Hepatocyte (in vitro differentiated cells): ENCODE measurements at regions not wholly inside any gene's neighbourhood (a gene's known extent, or its start where the extent isn't known, plus 50 kb on each side); places are given as distances from the start of the nearest gene placed in this dataset.

Experiments
- DNase-seq: peaks from one replicate; pipeline ENCODE4 v3.0.0-alpha.2; 2016; ENCODE audit warnings: low spot score
- H2AFZ ChIP-seq: fragments of 200-600 bp; sonication (generic); 2 replicates; pipeline ENCODE4 v1.6.0; 2016; ENCODE audit warnings: antibody characterized with exemption, mild to moderate bottlenecking
- H3K27ac ChIP-seq: fragments of 200-600 bp; sonication (generic); 2 replicates; pipeline ENCODE4 v1.5.1; 2016; ENCODE audit warnings: mild to moderate bottlenecking
- H3K27me3 ChIP-seq: fragments of 200-600 bp; sonication (generic); 2 replicates; pipeline ENCODE4 v1.6.1; 2016
- H3K36me3 ChIP-seq: fragments of 200-600 bp; sonication (generic); replicated peaks from 2 replicates; pipeline ENCODE4 v1.5.1; 2016; ENCODE audit warnings: low read depth; ENCODE audit not compliant: insufficient read depth
- H3K4me1 ChIP-seq: fragments of 200-600 bp; sonication (generic); 2 replicates; pipeline ENCODE4 v1.5.1; 2016; ENCODE audit warnings: mild to moderate bottlenecking, moderate library complexity; ENCODE audit not compliant: insufficient read depth
- H3K4me2 ChIP-seq: fragments of 200-600 bp; sonication (generic); 2 replicates; pipeline ENCODE4 v1.6.0; 2016
- H3K4me3 ChIP-seq: fragments of 200-600 bp; sonication (generic); 2 replicates; pipeline ENCODE4 v1.5.1; 2016; ENCODE audit warnings: mild to moderate bottlenecking
- H3K79me2 ChIP-seq: fragments of 200-600 bp; sonication (generic); 2 replicates; pipeline ENCODE4 v1.6.0; 2017; ENCODE audit warnings: mild to moderate bottlenecking
- H3K9me2 ChIP-seq: fragments of 200-600 bp; sonication (generic); replicated peaks from 2 replicates; pipeline ENCODE4 v1.6.0; 2017; ENCODE audit warnings: mild to moderate bottlenecking; ENCODE audit not compliant: insufficient read depth
- H3K9me3 ChIP-seq: fragments of 200-600 bp; sonication (generic); 2 replicates; pipeline ENCODE4 v1.5.1; 2016; ENCODE audit warnings: low read depth, mild to moderate bottlenecking
- H4K20me1 ChIP-seq: fragments of 200-600 bp; sonication (generic); 2 replicates; pipeline ENCODE4 v1.6.0; 2016; ENCODE audit warnings: mild to moderate bottlenecking; ENCODE audit not compliant: insufficient read depth, poor library complexity, severe bottlenecking
- EZH2 ChIP-seq: fragments of 200-600 bp; sonication (generic); IDR thresholded peaks from 2 replicates; pipeline ENCODE4 v1.6.1; 2016; ENCODE audit warnings: antibody characterized with exemption, mild to moderate bottlenecking, borderline replicate concordance
- EZH2phosphoT487 ChIP-seq: fragments of 200-600 bp; sonication (generic); IDR thresholded peaks from one replicate; pipeline ENCODE4 v1.6.1; 2018; ENCODE audit warnings: antibody characterized with exemption, mild to moderate bottlenecking, low read depth, moderate library complexity; ENCODE audit not compliant: unreplicated experiment, severe bottlenecking
- whole genome bisulfite sequencing: methylation state at CpG from one replicate; pipeline ENCODE4 v1.1.6; 2016; ENCODE audit warnings: low lambda C conversion rate; ENCODE audit errors: missing lambda C conversion rate; 5-methylcytosine and 5-hydroxymethylcytosine counted together
- TF ChIP-seq, protein P1 (sequence below): fragments of 200-600 bp; sonication (generic); IDR thresholded peaks from 2 replicates; pipeline ENCODE4 v1.5.1; 2016; ENCODE audit warnings: antibody characterized with exemption, mild to moderate bottlenecking; ENCODE audit not compliant: poor library complexity

DNA sequence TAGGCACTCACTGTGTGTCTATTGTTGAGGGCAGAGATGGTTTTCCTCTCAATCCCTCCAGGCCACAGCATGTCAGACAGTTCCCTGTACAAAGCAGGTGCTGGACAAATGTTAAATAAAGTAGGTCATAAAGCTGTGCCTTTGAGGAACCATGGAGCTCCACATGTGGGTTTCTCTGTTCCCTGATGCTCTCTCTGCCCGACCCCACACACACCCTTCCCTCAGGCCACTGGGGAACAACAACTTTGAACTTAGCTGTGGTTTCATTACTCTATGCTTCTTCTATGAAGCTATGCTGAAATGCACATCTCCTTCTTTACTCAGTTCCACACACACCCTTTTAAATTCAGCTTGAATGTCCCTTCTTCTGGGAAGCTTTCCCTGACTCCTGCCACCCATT lies 415.3 kb downstream of the HRH4 start:
- Histone ChIP-seq H3K4me1 (no peaks in the 10 kb centered on the region), H3K9me3 (no peaks in the 10 kb centered on the region), H2AFZ (no peak overlapping the region), H3K27me3 (peaks cover 6% of the 10 kb centered on the region), H3K4me3 (no peak overlapping the region), H3K36me3 (no peaks in the 10 kb centered on the region), H4K20me1 (no peaks in the 10 kb centered on the region), H3K4me2 (no peak overlapping the region), H3K79me2 (no peaks in the 10 kb centered on the region), H3K9me2 (no peaks in the 10 kb centered on the region), H3K27ac (no peak overlapping the region)
- TF ChIP-seq EZH2: no peak
- TF ChIP-seq, protein P1, sequence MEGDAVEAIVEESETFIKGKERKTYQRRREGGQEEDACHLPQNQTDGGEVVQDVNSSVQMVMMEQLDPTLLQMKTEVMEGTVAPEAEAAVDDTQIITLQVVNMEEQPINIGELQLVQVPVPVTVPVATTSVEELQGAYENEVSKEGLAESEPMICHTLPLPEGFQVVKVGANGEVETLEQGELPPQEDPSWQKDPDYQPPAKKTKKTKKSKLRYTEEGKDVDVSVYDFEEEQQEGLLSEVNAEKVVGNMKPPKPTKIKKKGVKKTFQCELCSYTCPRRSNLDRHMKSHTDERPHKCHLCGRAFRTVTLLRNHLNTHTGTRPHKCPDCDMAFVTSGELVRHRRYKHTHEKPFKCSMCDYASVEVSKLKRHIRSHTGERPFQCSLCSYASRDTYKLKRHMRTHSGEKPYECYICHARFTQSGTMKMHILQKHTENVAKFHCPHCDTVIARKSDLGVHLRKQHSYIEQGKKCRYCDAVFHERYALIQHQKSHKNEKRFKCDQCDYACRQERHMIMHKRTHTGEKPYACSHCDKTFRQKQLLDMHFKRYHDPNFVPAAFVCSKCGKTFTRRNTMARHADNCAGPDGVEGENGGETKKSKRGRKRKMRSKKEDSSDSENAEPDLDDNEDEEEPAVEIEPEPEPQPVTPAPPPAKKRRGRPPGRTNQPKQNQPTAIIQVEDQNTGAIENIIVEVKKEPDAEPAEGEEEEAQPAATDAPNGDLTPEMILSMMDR: no peak
- WGBS: 74% methylated on average over 1 of the region's 1 CpG
- no peak for DNase-seq

GRCh38 chr18:24876266-24876665 lies 415.8 kb downstream of the HRH4 start:
- DNase-seq: no peak
- H3K4me3 ChIP-seq: no peak overlapping the region
- 90% methylated on average over 5 of the region's 5 CpGs for WGBS
- no peaks in the 10 kb centered on the region for H3K4me1 ChIP-seq
- H3K4me2 ChIP-seq: no peak overlapping the region
- no peak overlapping the region for H2AFZ ChIP-seq
- H3K9me2 ChIP-seq: no peaks in the 10 kb centered on the region
- TF ChIP-seq EZH2 (no peak), EZH2phosphoT487 (no peak)
- TF ChIP-seq, protein P1: no peak
- H4K20me1 ChIP-seq: no peaks in the 10 kb centered on the region
- no peak overlapping the region for H3K27ac ChIP-seq
- H3K36me3 ChIP-seq: no peaks in the 10 kb centered on the region
- no peaks in the 10 kb centered on the region for H3K79me2 ChIP-seq
- H3K9me3 ChIP-seq: no peaks in the 10 kb centered on the region
- peaks cover 7% of the 10 kb centered on the region for H3K27me3 ChIP-seq

GRCh38 chr18:24877066-24877465 lies 416.6 kb downstream of the HRH4 start:
- DNase-seq: no peak
- Histone ChIP-seq H3K79me2 (no peaks in the 10 kb centered on the region), H3K36me3 (no peaks in the 10 kb centered on the region), H2AFZ (no peak overlapping the region), H3K4me3 (no peak overlapping the region), H4K20me1 (no peaks in the 10 kb centered on the region), H3K9me3 (no peaks in the 10 kb centered on the region), H3K9me2 (no peaks in the 10 kb centered on the region), H3K27ac (no peak overlapping the region), H3K4me1 (no peaks in the 10 kb centered on the region), H3K27me3 (peaks cover 7% of the 10 kb centered on the region), H3K4me2 (no peak overlapping the region)
- TF ChIP-seq EZH2: no peak
- no peak for TF ChIP-seq EZH2phosphoT487
- TF ChIP-seq, protein P1: no peak
- WGBS: 78% methylated on average over 5 of the region's 5 CpGs

DNA sequence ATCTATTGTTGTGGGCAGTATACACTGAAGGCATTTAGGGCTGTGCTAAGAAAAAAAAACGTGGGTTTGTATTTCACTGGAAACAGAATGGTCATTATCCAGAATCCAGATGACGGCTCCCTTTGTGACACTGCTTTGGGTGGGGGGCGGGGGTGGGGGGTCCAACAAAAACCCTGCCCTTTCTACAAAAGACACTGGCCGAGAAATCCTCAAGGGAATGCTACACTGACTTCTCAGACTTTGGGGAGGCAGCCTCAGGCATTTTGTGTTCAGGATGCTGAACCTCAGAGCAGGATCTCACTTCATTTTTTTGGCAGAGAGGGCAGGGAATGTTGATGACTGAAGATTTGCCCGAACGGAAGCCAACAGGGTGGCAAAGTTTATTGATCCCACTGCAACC lies 417.1 kb downstream of the HRH4 start:
- H3K36me3 ChIP-seq: no peaks in the 10 kb centered on the region
- H2AFZ ChIP-seq: no peak overlapping the region
- H3K4me1 ChIP-seq: no peaks in the 10 kb centered on the region
- no peaks in the 10 kb centered on the region for H4K20me1 ChIP-seq
- H3K9me2 ChIP-seq: no peaks in the 10 kb centered on the region
- TF ChIP-seq EZH2: no peak
- TF ChIP-seq EZH2phosphoT487: no peak
- TF ChIP-seq, protein P1: no peak
- H3K27ac ChIP-seq: no peak overlapping the region
- H3K79me2 ChIP-seq: no peaks in the 10 kb centered on the region
- no peak for DNase-seq
- H3K4me2 ChIP-seq: no peak overlapping the region
- no peaks in the 10 kb centered on the region for H3K9me3 ChIP-seq
- WGBS: 58% methylated on average over 5 of the region's 6 CpGs
- no peak overlapping the region for H3K4me3 ChIP-seq
- peaks cover 7% of the 10 kb centered on the region for H3K27me3 ChIP-seq
